ENCODE measurements at regions not wholly inside any gene's neighbourhood (a gene's known extent, or its start where the extent isn't known, plus 50 kb on each side); places are given as distances from the start of the nearest gene placed in this dataset.

- no peak for TF ChIP-seq CTCF (IDR thresholded peaks at IDR 0.05; ENCODE audit: borderline replicate concordance, insufficient read depth, low read depth, low read length)
- no peak overlapping the region for H3K4me3 ChIP-seq (ENCODE audit: low read depth, low read length)
Observed at GRCh38 chr1:239269706-239270105, 116.7 kb upstream of the CHRM3 start.

- H3K4me3 ChIP-seq (ENCODE audit: low read depth, low read length) = no peak overlapping the region
- no peak for TF ChIP-seq CTCF (IDR thresholded peaks at IDR 0.05; ENCODE audit: borderline replicate concordance, insufficient read depth, low read depth, low read length)
Observed at GRCh38 chr1:239268941-239269340, 117.4 kb upstream of the CHRM3 start.

- no peak overlapping the region for H3K4me3 ChIP-seq (ENCODE audit: low read depth, low read length)
- TF ChIP-seq CTCF (IDR thresholded peaks at IDR 0.05; ENCODE audit: borderline replicate concordance, insufficient read depth, low read depth, low read length) = no peak
Observed at GRCh38 chr1:239268007-239268406, 118.4 kb upstream of the CHRM3 start.

- no peak for TF ChIP-seq CTCF (IDR thresholded peaks at IDR 0.05; ENCODE audit: borderline replicate concordance, insufficient read depth, low read depth, low read length)
- H3K4me3 ChIP-seq (ENCODE audit: low read depth, low read length) = no peak overlapping the region
Observed at GRCh38 chr1:239263801-239264200, 122.6 kb upstream of the CHRM3 start.

GRCh38 chr1:239262538-239262937, 123.8 kb upstream of the CHRM3 start:
- no peak overlapping the region for H3K4me3 ChIP-seq (ENCODE audit: low read depth, low read length)
- no peak for TF ChIP-seq CTCF (IDR thresholded peaks at IDR 0.05; ENCODE audit: borderline replicate concordance, insufficient read depth, low read depth, low read length)

- TF ChIP-seq CTCF (IDR thresholded peaks at IDR 0.05; ENCODE audit: borderline replicate concordance, insufficient read depth, low read depth, low read length) = no peak
- no peak overlapping the region for H3K4me3 ChIP-seq (ENCODE audit: low read depth, low read length)
Observed at GRCh38 chr1:239261521-239261920, 124.8 kb upstream of the CHRM3 start.

- no peak overlapping the region for H3K4me3 ChIP-seq (ENCODE audit: low read depth, low read length)
- no peak for TF ChIP-seq CTCF (IDR thresholded peaks at IDR 0.05; ENCODE audit: borderline replicate concordance, insufficient read depth, low read depth, low read length)
Observed at GRCh38 chr1:239260842-239261241, 125.5 kb upstream of the CHRM3 start.

Measured in GM12875 (cell line).